ENCODE measurements at regions not wholly inside any gene's neighbourhood (a gene's known extent, or its start where the extent isn't known, plus 50 kb on each side); places are given as distances from the start of the nearest gene placed in this dataset.

- no peak for DNase-seq (ENCODE audit: low spot score)
- in situ Hi-C loops (cut with HindIII; ENCODE audit: low sequenced_read_pairs), result no loop called here
These were observed 392.7 kb upstream of the ID4 start for GRCh38 chr6:19444481-19444880.

GRCh38 chr6:19446570-19446969 is 390.6 kb upstream of the ID4 start:
- no peak for DNase-seq (ENCODE audit: low spot score)
- in situ Hi-C loops (cut with HindIII; ENCODE audit: low sequenced_read_pairs), result no loop called here

DNA sequence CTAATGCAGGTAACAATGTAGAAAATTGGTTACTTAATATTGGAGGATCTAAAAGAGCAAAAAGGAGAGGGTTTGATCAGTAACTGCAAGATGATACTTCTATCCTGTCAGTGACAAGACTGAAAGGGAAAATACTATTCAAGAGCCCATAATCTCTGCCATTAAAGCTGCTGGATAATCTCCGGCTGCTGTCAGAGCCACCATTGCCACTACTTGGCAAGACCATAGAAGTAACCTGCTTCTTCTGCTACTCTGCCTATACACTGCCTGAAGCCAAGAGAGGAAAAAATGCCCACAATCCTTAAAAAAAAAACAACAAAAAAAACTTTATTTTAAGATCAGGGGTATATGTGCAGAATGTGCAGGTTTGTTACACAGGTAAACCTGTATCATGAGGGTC is 386.5 kb upstream of the ID4 start:
- in situ Hi-C loops (cut with HindIII; ENCODE audit: low sequenced_read_pairs), result no loop called here

GRCh38 chr6:19452495-19452894 is 384.7 kb upstream of the ID4 start:
- no peak for DNase-seq (ENCODE audit: low spot score)
- in situ Hi-C loops (cut with HindIII; ENCODE audit: low sequenced_read_pairs), result no loop called here

More for the DNA sequence above, 386.5 kb upstream of the ID4 start:
- DNase-seq (ENCODE audit: low spot score), result no peak

GRCh38 chr6:19454001-19454720 is 383.0 kb upstream of the ID4 start:
- in situ Hi-C loops (cut with HindIII; ENCODE audit: low sequenced_read_pairs), result no loop called here
- no peak for DNase-seq (ENCODE audit: low spot score)

DNA sequence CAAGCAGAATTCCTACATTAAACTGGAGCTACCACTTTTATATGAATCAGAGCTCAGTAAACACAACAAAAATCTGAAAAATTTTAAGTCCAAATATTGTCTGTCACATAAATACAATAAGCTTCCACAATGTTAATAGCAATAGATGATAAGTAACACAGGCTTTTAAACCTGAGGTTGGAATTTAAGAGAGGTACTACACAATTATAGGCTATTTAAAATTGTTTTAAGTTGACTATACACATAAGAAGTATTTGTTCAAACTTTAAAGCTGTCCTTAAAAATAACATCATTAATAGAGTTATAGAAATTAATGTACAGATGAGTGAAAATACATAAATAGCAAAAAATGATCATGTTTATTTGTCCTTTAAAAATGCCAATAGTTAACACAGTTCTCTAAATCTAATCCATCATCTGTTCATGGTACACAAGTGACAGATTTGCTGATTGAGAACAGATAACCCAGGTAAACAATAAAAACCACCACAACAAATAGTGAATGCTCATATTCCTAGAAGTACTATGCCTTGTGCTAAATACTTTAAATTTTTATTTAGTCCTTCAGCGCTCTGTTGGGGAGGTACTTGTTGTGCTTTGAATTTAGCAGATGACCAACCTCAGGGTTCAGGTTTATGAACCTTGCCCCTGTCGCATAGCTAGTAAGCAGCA is 382.3 kb upstream of the ID4 start:
- in situ Hi-C loops (cut with HindIII; ENCODE audit: low sequenced_read_pairs), result no loop called here
- no peak for DNase-seq (ENCODE audit: low spot score)

GRCh38 chr6:19463250-19463649 is 373.9 kb upstream of the ID4 start:
- DNase-seq (ENCODE audit: low spot score), result no peak
- in situ Hi-C loops (cut with HindIII; ENCODE audit: low sequenced_read_pairs), result no loop called here

DNA sequence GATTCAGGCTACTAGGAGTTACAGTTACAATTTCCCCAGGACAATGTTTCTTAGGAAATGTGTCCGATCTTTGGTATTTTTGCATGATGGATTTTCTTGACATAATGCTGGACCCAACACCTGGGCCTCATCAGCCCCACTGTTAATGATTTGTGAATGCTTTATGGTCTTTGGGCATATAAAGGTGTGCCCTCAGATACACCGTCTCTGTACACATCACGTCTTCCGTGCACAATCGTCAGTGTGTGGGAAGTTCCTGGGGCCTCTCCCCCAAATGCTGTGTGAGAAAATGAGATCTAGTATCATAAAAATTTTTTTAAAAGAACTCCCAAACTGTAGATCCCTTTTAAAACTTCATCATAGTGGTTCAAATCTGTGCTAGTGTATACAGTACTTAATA is 373.2 kb upstream of the ID4 start:
- no peak for DNase-seq (ENCODE audit: low spot score)
- in situ Hi-C loops (cut with HindIII; ENCODE audit: low sequenced_read_pairs), result no loop called here

DNA sequence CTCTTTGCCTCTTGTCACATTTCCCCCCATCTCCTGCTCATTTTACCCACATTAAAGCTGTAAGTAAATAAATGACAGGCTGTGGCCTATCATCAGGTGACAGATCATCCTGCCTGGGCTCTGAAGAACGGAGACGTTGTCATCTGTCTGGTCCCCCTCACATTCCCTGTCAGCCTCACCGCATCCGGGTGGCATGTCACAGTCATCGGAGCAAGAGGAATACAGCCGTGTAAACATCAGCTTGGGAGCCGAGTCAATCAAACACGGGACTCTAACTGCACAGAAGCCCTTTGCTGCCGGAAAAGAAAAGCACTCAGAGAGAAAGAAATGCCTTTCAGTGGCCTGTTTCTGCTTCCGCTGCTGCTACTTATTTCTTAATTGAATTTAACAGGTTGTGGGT is 371.9 kb upstream of the ID4 start:
- no peak for DNase-seq (ENCODE audit: low spot score)
- in situ Hi-C loops (cut with HindIII; ENCODE audit: low sequenced_read_pairs), result no loop called here

DNA sequence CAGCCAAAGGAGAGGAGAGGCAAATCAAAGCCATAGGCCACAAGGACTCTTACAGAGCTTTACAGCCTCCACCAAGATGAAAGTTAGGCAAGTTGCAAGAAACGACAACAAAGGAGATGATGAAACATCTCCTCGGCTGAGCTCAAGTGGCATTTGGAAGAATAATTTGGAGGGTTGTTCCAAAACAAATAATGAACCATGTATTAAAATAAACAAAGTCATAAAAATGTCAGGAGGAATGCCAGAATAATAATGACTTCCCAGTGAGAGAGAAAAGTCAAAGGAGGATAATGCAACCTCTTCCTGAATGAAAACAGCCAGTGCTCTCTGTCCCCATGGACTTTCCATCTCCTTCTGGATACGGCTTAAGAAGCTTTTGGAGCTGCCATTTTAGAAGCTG is 371.4 kb upstream of the ID4 start:
- no peak for DNase-seq (ENCODE audit: low spot score)
- in situ Hi-C loops (cut with HindIII; ENCODE audit: low sequenced_read_pairs), result no loop called here

DNA sequence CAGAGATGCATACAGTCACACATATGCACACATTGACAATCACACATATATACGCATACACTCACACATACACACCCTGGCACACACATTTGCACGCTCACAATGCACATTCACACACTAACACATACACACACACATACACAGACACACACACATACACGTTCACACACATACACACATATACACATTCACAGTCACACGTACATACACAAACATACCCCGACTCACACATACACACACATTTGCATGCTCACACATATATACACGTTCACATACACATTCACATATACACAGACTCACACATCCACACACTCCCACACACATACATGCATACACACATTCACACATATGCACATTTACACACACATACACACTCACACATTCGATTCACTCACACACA is 366.8 kb upstream of the ID4 start:
- in situ Hi-C loops (cut with HindIII; ENCODE audit: low sequenced_read_pairs), result no loop called here
- DNase-seq (ENCODE audit: low spot score), result no peak

DNA sequence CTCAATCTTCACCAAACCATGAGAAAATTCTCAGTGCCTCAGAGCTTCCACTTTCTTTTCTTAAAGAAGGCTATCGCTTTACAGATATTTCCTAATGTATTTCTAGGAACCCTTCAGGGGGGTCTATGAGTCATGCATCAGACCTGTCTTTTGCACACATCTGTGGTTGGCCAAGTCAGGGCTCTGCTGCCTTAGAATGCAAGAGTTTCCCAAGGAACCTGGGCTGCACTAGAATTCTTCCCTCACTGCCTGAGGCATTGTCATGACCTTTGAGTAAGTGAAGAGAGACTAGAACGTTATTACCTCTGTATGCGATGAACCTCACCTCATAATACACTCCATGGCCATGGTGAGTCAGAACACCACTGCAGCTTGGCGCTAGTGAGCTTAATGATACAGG is 365.0 kb upstream of the ID4 start:
- no peak for DNase-seq (ENCODE audit: low spot score)
- in situ Hi-C loops (cut with HindIII; ENCODE audit: low sequenced_read_pairs), result no loop called here

DNA sequence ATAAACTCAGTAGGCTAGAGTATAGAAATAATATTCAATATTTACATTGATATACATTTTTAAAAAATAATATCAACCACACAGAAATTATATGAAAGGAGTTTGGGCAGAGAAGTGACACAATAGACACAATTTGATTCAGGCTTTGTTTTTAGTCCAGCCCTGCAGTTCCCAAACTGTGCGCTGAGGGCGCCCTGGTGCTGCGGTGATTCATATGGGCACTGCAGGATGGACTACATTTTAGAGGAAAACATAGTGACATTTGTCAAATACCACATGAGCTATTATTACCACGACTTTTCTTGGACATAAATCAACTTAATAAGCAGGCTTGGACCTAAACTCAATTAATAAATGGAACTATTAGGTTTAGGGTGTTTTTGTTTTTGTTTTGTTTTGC is 364.3 kb upstream of the ID4 start:
- no peak for DNase-seq (ENCODE audit: low spot score)
- in situ Hi-C loops (cut with HindIII; ENCODE audit: low sequenced_read_pairs), result no loop called here

GRCh38 chr6:19477563-19477962 is 359.6 kb upstream of the ID4 start:
- in situ Hi-C loops (cut with HindIII; ENCODE audit: low sequenced_read_pairs), result no loop called here
- DNase-seq (ENCODE audit: low spot score), result no peak

GRCh38 chr6:19478273-19478672 is 358.9 kb upstream of the ID4 start:
- in situ Hi-C loops (cut with HindIII; ENCODE audit: low sequenced_read_pairs), result no loop called here
- DNase-seq (ENCODE audit: low spot score), result no peak

GRCh38 chr6:19478992-19479391 is 358.2 kb upstream of the ID4 start:
- in situ Hi-C loops (cut with HindIII; ENCODE audit: low sequenced_read_pairs), result no loop called here
- DNase-seq (ENCODE audit: low spot score), result no peak

DNA sequence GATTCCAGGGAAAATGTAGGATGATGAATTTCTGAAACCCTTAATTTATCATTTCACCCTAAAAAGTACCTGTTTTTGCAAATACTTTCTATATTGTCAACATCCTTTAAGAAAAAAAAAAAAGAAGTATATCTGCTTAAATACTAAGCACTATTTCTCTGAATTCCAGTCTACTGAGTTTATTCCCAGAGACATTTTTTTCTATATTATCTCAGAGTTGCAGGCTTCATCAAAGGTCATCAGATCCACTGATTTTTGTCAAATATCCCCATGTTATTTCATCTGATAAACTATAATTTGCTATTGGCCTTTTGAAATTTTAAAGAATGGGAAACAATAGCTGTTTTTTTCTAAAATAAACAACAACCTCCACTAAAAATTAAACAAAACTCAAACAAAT is 357.6 kb upstream of the ID4 start:
- in situ Hi-C loops (cut with HindIII; ENCODE audit: low sequenced_read_pairs), result no loop called here
- DNase-seq (ENCODE audit: low spot score), result no peak

GRCh38 chr6:19492636-19493405 is 344.3 kb upstream of the ID4 start:
- in situ Hi-C loops (cut with HindIII; ENCODE audit: low sequenced_read_pairs), result no loop called here

DNA sequence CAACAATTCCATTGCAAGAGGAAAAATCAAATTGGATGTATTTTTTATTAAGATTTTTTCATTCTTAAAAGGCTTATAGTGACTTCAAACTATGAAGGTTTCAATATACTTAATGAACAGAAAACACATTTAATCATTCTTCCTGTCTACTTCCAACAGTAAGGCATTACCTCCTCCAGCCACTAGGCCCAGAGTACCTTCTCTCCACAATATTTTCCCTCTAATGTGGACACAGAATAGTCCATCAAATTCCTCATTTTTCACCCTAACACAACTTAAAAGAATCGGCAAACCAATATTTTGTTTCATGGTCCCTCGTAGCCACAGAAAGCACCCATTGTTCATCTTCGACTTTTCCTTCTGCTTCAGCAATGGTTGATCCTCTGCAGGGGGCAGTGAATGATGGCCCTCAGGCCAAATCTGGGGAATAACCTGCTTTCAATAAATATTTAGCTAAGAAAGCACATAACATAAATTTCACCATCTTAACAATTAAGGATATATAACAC is 335.4 kb upstream of the ID4 start:
- in situ Hi-C loops (cut with HindIII; ENCODE audit: low sequenced_read_pairs), result no loop called here
- no peak for DNase-seq (ENCODE audit: low spot score)

More at GRCh38 chr6:19492636-19493405, 344.3 kb upstream of the ID4 start:
- DNase-seq (ENCODE audit: low spot score), result peak; percentile 34

GRCh38 chr6:19502301-19502700 is 334.9 kb upstream of the ID4 start:
- in situ Hi-C loops (cut with HindIII; ENCODE audit: low sequenced_read_pairs), result no loop called here
- DNase-seq (ENCODE audit: low spot score), result no peak

Measured in G401 (cell line).